ENCODE measurements at regions not wholly inside any gene's neighbourhood (a gene's known extent, or its start where the extent isn't known, plus 50 kb on each side); places are given as distances from the start of the nearest gene placed in this dataset.

- DNase-seq (ENCODE audit: low spot score) (no peak), FAIRE-seq (no peak), ATAC-seq (no peak)
- H3K27ac ChIP-seq (ENCODE audit: extremely low read length, insufficient read depth, low read length), result no peak overlapping the region
- in situ Hi-C loops (cut with HindIII; ENCODE audit: extremely low pct_ligation_motif_present, low pct_unique_long_range_greater_than_20kb), result no loop called here
- no peak overlapping the region for H3K4me3 ChIP-seq (replicated peaks in 1 of 3; ENCODE audit: insufficient read depth in 1 of 3, low read depth in 2 of 3, low read length in 3 of 3)
- H4K20me1 ChIP-seq (ENCODE audit: insufficient read depth, low read length), result no peaks in the 10 kb centered on the region
- ChIA-PET POLR2A (no interaction called here), CTCF (ENCODE audit: low intra/inter-chr PET ratio, low total read pairs) (no interaction called here)
- TF ChIP-seq MXI1 (IDR thresholded peaks at IDR 0.05; ENCODE audit: borderline replicate concordance, low read depth, low read length) (no peak), TOE1 (CRISPR knock-in tag; IDR thresholded peaks at IDR 0.05) (no peak), ZNF549 (CRISPR knock-in tag; IDR thresholded peaks at IDR 0.05) (no peak), KDM5B (CRISPR knock-in tag; IDR thresholded peaks at IDR 0.05; ENCODE audit: borderline replicate concordance) (no peak)
- WGBS (ENCODE audit: low lambda C conversion rate), result 30% methylated on average over 3 of the region's 3 CpGs
- no peak overlapping the region for H3K9ac ChIP-seq (ENCODE audit: insufficient read depth, low read depth, low read length)
- H3K4me1 ChIP-seq (ENCODE audit: insufficient read depth, low read length), result no peaks in the 10 kb centered on the region
- no peaks in the 10 kb centered on the region for H3K36me3 ChIP-seq (replicated peaks in 1 of 2; ENCODE audit: control insufficient read depth in 1 of 2, insufficient read depth in 2 of 2, low read length in 2 of 2)
- H3K4me2 ChIP-seq (ENCODE audit: low read depth, low read length), result no peak overlapping the region
- H3K27me3 ChIP-seq (ENCODE audit: control insufficient read depth in 1 of 2, insufficient read depth in 2 of 2, low read length in 2 of 2), result no peaks in the 10 kb centered on the region
- BruUV-seq (replicated peaks), result no TSS peak
- intact Hi-C loops (cut with micrococcal nuclease; ENCODE audit: unreplicated experiment), result no loop called here
- H3K9me3 ChIP-seq (ENCODE audit: low read length), result no peaks in the 10 kb centered on the region
- no peaks in the 10 kb centered on the region for H3K79me2 ChIP-seq (ENCODE audit: insufficient read depth, low read length)
- H2AFZ ChIP-seq (ENCODE audit: low read length), result no peak overlapping the region
Observed at GRCh38 chr3:116561529-116561928, 116.2 kb upstream of the LSAMP start.

DNA sequence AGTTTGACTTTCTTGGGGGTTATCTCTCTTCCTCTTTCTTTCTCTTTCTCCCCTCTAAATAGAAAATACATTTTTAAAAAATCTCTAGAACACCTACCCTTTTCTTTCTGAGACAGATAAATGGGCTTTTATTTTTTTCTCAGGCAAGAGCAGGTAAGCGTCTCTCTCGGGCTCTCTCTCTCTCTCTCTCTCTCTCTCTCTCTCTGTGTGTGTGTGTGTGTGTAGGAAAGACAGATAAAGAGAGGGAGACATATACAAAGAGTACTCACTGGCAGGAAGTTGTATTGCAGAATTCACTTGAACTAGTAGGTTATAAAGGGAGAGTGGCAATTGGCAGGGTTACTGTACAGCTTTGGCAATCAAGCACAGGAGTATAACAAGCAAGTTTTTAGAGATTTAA lies 118.1 kb upstream of the LSAMP start:
- ChIA-PET POLR2A (no interaction called here), CTCF (ENCODE audit: low intra/inter-chr PET ratio, low total read pairs) (no interaction called here)
- no TSS peak for BruUV-seq (replicated peaks)
- no peaks in the 10 kb centered on the region for H3K27me3 ChIP-seq (ENCODE audit: control insufficient read depth in 1 of 2, insufficient read depth in 2 of 2, low read length in 2 of 2)
- H3K4me2 ChIP-seq (ENCODE audit: low read depth, low read length), result no peak overlapping the region
- H2AFZ ChIP-seq (ENCODE audit: low read length), result no peak overlapping the region
- ATAC-seq, result no peak
- H3K4me1 ChIP-seq (ENCODE audit: insufficient read depth, low read length), result no peaks in the 10 kb centered on the region
- WGBS (ENCODE audit: low lambda C conversion rate), result 0% methylated on average over 2 of the region's 2 CpGs
- DNase-seq (ENCODE audit: low spot score), result no peak
- H3K79me2 ChIP-seq (ENCODE audit: insufficient read depth, low read length), result no peaks in the 10 kb centered on the region
- no peaks in the 10 kb centered on the region for H3K36me3 ChIP-seq (replicated peaks in 1 of 2; ENCODE audit: control insufficient read depth in 1 of 2, insufficient read depth in 2 of 2, low read length in 2 of 2)
- no peaks in the 10 kb centered on the region for H3K9me3 ChIP-seq (ENCODE audit: low read length)
- H3K27ac ChIP-seq (ENCODE audit: extremely low read length, insufficient read depth, low read length), result no peak overlapping the region
- in situ Hi-C loops (cut with HindIII; ENCODE audit: extremely low pct_ligation_motif_present, low pct_unique_long_range_greater_than_20kb), result no loop called here
- H3K4me3 ChIP-seq (replicated peaks in 1 of 3; ENCODE audit: insufficient read depth in 1 of 3, low read depth in 2 of 3, low read length in 3 of 3), result no peak overlapping the region
- no peak for FAIRE-seq
- no peaks in the 10 kb centered on the region for H4K20me1 ChIP-seq (ENCODE audit: insufficient read depth, low read length)
- no peak overlapping the region for H3K9ac ChIP-seq (ENCODE audit: insufficient read depth, low read depth, low read length)
- intact Hi-C loops (cut with micrococcal nuclease; ENCODE audit: unreplicated experiment), result no loop called here
- no peak for TF ChIP-seq PBX3 (CRISPR knock-in tag; IDR thresholded peaks at IDR 0.05; ENCODE audit: borderline replicate concordance)
- no peak for TF ChIP-seq LRRFIP1 (CRISPR knock-in tag; conservative IDR thresholded peaks at IDR 0.05)
- no peak for TF ChIP-seq KLF16 (CRISPR knock-in tag; IDR thresholded peaks at IDR 0.05)
- TF ChIP-seq FOXP1 (IDR thresholded peaks at IDR 0.05), result no peak
- no peak for TF ChIP-seq FOXP1 (CRISPR knock-in tag; IDR thresholded peaks at IDR 0.05)
- TF ChIP-seq ZNF878 (CRISPR knock-in tag; IDR thresholded peaks at IDR 0.05), result no peak
- no peak for TF ChIP-seq CEBPB (IDR thresholded peaks at IDR 0.05; ENCODE audit: borderline replicate concordance, low read depth, low read length)
- TF ChIP-seq, protein P1, sequence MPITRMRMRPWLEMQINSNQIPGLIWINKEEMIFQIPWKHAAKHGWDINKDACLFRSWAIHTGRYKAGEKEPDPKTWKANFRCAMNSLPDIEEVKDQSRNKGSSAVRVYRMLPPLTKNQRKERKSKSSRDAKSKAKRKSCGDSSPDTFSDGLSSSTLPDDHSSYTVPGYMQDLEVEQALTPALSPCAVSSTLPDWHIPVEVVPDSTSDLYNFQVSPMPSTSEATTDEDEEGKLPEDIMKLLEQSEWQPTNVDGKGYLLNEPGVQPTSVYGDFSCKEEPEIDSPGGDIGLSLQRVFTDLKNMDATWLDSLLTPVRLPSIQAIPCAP (CRISPR knock-in tag; IDR thresholded peaks at IDR 0.05; ENCODE audit: low read depth), result no peak
